ENCODE measurements at regions not wholly inside any gene's neighbourhood (a gene's known extent, or its start where the extent isn't known, plus 50 kb on each side); places are given as distances from the start of the nearest gene placed in this dataset.

GRCh38 chr13:52950436-52950956 is 78.1 kb upstream of the OLFM4 start:
- no peak for TF ChIP-seq EZH2 (IDR thresholded peaks at IDR 0.05; ENCODE audit: borderline replicate concordance, low read length)
- no peak for TF ChIP-seq CTCF (IDR thresholded peaks at IDR 0.05; ENCODE audit: low read length)
- Histone ChIP-seq H3F3A (ENCODE audit: insufficient read depth, low read length) (no peaks in the 10 kb centered on the region), H3K27me3 (ENCODE audit: insufficient read depth, low read length) (no peaks in the 10 kb centered on the region), H2AFZ (ENCODE audit: low read length) (no peak overlapping the region), H3K9me2 (ENCODE audit: low read depth, low read length) (no peaks in the 10 kb centered on the region), H3K27ac (ENCODE audit: low read depth, low read length, poor library complexity, severe bottlenecking) (no peak overlapping the region), H3K9ac (ENCODE audit: low read length) (no peak overlapping the region), H3K9me3 (ENCODE audit: low read length) (no peaks in the 10 kb centered on the region), H4K20me1 (ENCODE audit: insufficient read depth, low read length) (no peaks in the 10 kb centered on the region), H3K4me3 (ENCODE audit: low read depth, low read length, poor library complexity, severe bottlenecking) (no peak overlapping the region), H3K36me3 (ENCODE audit: insufficient read depth, low read length) (no peaks in the 10 kb centered on the region), H3K4me1 (ENCODE audit: insufficient read depth, low read length, severe bottlenecking) (no peaks in the 10 kb centered on the region), H3K79me2 (ENCODE audit: insufficient read depth, low read length) (no peaks in the 10 kb centered on the region), H3K4me2 (ENCODE audit: low read length) (no peak overlapping the region)

GRCh38 chr13:52949742-52950141 is 78.9 kb upstream of the OLFM4 start:
- Histone ChIP-seq H3K36me3 (ENCODE audit: insufficient read depth, low read length) (no peaks in the 10 kb centered on the region), H3K79me2 (ENCODE audit: insufficient read depth, low read length) (no peaks in the 10 kb centered on the region), H3K27me3 (ENCODE audit: insufficient read depth, low read length) (no peaks in the 10 kb centered on the region), H3K4me3 (ENCODE audit: low read depth, low read length, poor library complexity, severe bottlenecking) (no peak overlapping the region), H3K9ac (ENCODE audit: low read length) (no peak overlapping the region), H3K4me2 (ENCODE audit: low read length) (no peak overlapping the region), H4K20me1 (ENCODE audit: insufficient read depth, low read length) (no peaks in the 10 kb centered on the region), H3K27ac (ENCODE audit: low read depth, low read length, poor library complexity, severe bottlenecking) (no peak overlapping the region), H3K9me3 (ENCODE audit: low read length) (no peaks in the 10 kb centered on the region), H3K4me1 (ENCODE audit: insufficient read depth, low read length, severe bottlenecking) (no peaks in the 10 kb centered on the region), H2AFZ (ENCODE audit: low read length) (no peak overlapping the region), H3F3A (ENCODE audit: insufficient read depth, low read length) (no peaks in the 10 kb centered on the region), H3K9me2 (ENCODE audit: low read depth, low read length) (no peaks in the 10 kb centered on the region)
- TF ChIP-seq CTCF (IDR thresholded peaks at IDR 0.05; ENCODE audit: low read length) = no peak
- TF ChIP-seq EZH2 (IDR thresholded peaks at IDR 0.05; ENCODE audit: borderline replicate concordance, low read length) = no peak

- H3K79me2 ChIP-seq (ENCODE audit: insufficient read depth, low read length) = no peaks in the 10 kb centered on the region
- H3K27ac ChIP-seq (ENCODE audit: low read depth, low read length, poor library complexity, severe bottlenecking) = no peak overlapping the region
- H3F3A ChIP-seq (ENCODE audit: insufficient read depth, low read length) = no peaks in the 10 kb centered on the region
- H3K36me3 ChIP-seq (ENCODE audit: insufficient read depth, low read length) = no peaks in the 10 kb centered on the region
- no peak overlapping the region for H2AFZ ChIP-seq (ENCODE audit: low read length)
- no peak overlapping the region for H3K9ac ChIP-seq (ENCODE audit: low read length)
- no peaks in the 10 kb centered on the region for H3K27me3 ChIP-seq (ENCODE audit: insufficient read depth, low read length)
- TF ChIP-seq CTCF (IDR thresholded peaks at IDR 0.05; ENCODE audit: low read length) (no peak), EZH2 (IDR thresholded peaks at IDR 0.05; ENCODE audit: borderline replicate concordance, low read length) (no peak)
- H3K4me1 ChIP-seq (ENCODE audit: insufficient read depth, low read length, severe bottlenecking) = no peaks in the 10 kb centered on the region
- H4K20me1 ChIP-seq (ENCODE audit: insufficient read depth, low read length) = no peaks in the 10 kb centered on the region
- no peaks in the 10 kb centered on the region for H3K9me3 ChIP-seq (ENCODE audit: low read length)
- H3K4me3 ChIP-seq (ENCODE audit: low read depth, low read length, poor library complexity, severe bottlenecking) = no peak overlapping the region
- H3K4me2 ChIP-seq (ENCODE audit: low read length) = no peak overlapping the region
- H3K9me2 ChIP-seq (ENCODE audit: low read depth, low read length) = no peaks in the 10 kb centered on the region
Observed at GRCh38 chr13:52949044-52949443, 79.6 kb upstream of the OLFM4 start.

All from OCI-LY1 (cell line).